KOPT-K1 (cell line): ENCODE measurements at regions not wholly inside any gene's neighbourhood (a gene's known extent, or its start where the extent isn't known, plus 50 kb on each side); places are given as distances from the start of the nearest gene placed in this dataset.

Experiments
- H3K27ac ChIP-seq: fragments of 200-600 bp; sonication (generic); 2 replicates; pipeline ENCODE4 v1.5.1; 2016; ENCODE audit warnings: antibody characterized with exemption, mild to moderate bottlenecking, low read depth, low read length; ENCODE audit not compliant: poor library complexity, severe bottlenecking
- H3K36me3 ChIP-seq: fragments of 200-600 bp; sonication (generic); 2 replicates; pipeline ENCODE4 v1.5.1; 2017; ENCODE audit warnings: antibody characterized with exemption, mild to moderate bottlenecking, low read length, moderate library complexity; ENCODE audit not compliant: insufficient read depth
- H3K9me3 ChIP-seq: fragments of 200-600 bp; sonication (generic); 2 replicates; pipeline ENCODE4 v1.5.1; 2017; ENCODE audit warnings: antibody characterized with exemption, low read length, mild to moderate bottlenecking; ENCODE audit not compliant: insufficient read depth, poor library complexity, severe bottlenecking

DNA sequence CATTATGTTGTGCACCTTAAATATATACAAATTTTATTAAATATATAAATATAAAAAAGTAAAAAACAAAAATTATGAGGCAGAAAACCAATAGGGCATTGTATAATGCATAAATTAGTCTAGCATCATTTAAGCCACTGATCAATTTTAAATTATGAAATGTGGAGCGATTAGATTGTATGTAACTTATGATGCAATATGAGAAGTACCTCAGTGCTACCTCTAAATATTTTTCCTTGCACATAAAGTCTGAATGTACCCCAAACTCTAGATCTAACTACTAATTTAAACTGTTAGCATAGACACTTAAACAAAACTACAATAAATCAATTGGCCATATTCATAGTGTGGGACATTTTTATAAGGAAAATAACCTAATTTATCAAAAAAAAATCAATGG, 1178.5 kb upstream of the MIR17HG start:
- H3K27ac ChIP-seq: no peak overlapping the region
- H3K9me3 ChIP-seq: no peaks in the 10 kb centered on the region
- no peaks in the 10 kb centered on the region for H3K36me3 ChIP-seq

DNA sequence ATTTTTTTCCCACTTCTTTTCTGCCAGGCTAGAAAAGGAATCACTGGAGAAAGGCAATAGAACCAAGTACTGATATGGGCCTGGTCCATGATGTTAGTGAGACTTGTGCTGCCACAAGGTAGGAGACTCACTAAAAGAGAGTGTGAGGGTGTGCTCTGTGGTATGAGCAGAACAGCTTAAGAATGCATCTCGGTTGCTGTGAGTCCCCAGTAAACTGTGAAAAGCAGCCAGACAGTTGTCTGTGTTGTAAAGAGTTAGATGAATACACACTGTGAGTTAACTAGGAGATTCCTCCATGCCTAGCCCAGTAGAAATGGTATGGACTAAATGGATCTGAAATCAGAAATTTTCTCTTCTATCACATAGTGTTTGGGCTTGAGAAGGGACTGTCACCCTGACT, 1177.3 kb upstream of the MIR17HG start:
- Histone ChIP-seq H3K27ac (no peak overlapping the region), H3K36me3 (no peaks in the 10 kb centered on the region), H3K9me3 (no peaks in the 10 kb centered on the region)

DNA sequence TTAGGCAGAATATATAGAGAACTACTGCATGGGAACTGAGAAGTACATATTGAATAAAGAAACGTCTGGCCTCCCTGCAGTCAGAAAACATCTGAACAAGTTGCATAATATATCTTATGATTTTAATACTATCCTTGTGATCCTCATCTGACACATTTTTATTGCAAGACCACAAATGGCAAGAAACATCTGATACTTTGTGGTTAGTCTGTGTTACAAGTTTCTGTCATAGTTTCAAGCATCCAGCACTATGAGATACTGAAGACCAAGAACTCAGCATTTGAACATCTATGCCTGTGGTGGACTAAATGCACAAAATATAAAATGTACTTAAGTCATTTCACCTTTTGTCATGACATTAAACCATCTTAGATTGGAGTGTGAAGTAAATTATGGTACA, 1175.8 kb upstream of the MIR17HG start:
- Histone ChIP-seq H3K36me3 (no peaks in the 10 kb centered on the region), H3K27ac (no peak overlapping the region)

DNA sequence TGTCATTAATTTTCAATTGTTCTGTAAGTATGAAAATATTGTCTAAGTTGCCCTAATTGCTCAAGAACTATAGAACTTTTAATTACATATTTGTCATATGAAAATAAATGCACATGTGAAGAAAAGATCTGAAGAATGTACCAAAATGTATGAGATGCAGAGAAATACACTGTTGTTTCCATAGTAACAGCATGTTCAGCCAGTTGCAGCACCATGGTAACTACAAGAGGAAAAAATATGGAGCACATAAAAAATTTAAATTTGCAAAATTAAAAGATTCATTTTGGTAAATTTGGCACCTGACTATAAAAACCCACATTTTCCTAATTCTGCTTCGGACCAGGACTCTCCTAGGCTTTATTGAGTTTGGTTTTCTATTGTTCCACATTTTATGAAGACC, 1170.0 kb upstream of the MIR17HG start:
- Histone ChIP-seq H3K9me3 (no peaks in the 10 kb centered on the region), H3K36me3 (no peaks in the 10 kb centered on the region), H3K27ac (no peak overlapping the region)

More for the DNA sequence above, 1175.8 kb upstream of the MIR17HG start:
- no peaks in the 10 kb centered on the region for H3K9me3 ChIP-seq

DNA sequence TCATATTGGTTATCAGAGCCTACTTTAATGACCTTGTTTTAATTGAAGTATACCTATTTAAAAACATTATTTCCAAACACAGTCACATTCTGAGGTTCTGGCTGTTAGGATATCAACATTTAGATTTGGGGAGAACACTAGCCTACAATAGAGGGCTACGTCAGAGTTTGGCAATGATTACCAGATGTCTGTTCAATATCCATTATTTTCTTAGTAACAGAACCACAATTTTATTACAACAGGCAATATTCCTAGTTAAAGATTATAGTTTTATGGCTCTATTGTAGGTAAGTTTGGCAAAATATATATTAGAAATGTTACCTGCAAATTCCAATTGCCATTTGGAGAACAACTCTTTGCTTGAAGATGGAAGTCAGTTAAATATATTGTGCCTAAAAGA, 1163.1 kb upstream of the MIR17HG start:
- no peaks in the 10 kb centered on the region for H3K9me3 ChIP-seq

DNA sequence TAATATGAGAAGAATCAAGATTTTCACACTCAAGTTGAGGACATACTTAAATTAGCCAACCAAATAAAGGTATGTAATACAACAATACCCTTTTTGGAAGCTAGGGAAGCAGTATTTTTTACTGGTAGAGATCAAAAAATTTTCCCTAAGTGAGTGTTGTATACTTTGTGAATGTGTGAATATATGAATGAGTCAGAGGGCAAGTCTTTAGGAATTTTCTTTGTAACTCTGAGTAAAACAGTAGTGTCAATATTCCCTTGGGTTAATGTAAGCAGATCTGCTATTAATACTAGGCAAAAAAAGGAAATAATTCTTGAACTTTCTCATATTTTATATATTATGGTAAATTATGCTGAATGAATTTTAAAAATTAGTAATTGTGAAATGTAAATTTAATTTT, 1161.8 kb upstream of the MIR17HG start:
- Histone ChIP-seq H3K36me3 (no peaks in the 10 kb centered on the region), H3K9me3 (no peaks in the 10 kb centered on the region), H3K27ac (no peak overlapping the region)

More for the DNA sequence above, 1163.1 kb upstream of the MIR17HG start:
- Histone ChIP-seq H3K36me3 (no peaks in the 10 kb centered on the region), H3K27ac (no peak overlapping the region)

DNA sequence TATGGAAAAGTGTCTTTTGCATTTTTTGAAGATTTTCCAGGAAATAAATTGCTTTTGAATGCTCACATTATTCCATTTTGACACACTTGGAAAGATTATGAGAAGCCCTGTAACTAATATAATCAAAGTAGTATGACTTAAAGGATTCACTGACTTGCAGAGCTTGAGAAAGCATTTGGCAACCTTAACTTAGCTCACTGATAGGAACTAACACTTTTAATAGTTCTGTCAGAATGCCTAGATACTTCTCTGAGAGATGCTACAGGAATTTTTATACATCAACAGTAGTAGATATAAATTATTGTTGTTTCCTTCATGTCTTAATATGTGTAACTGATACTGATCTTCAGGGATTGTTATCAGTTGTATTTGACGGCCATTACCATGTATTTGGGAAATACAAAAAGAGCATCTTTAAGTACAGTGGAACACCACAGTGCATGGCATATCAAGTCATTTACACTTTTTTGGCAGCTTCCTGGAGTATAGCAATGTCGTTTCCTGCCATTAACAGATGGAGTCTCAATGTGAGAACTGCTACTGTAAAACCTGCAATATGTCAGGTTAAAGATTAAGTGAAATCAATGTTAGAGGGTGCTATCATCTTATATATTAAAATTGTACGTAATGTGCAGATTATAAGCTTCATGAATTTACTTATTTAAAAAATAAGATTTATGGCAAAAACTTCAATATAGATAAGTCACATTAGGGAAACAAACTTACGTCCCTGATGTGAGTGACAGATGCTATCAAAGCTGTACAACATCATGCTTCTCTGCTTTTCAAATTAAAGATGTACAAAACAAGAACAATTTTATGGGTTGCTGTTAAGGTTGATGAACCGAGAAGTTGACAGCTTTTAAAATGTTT, 1159.8 kb upstream of the MIR17HG start:
- H3K27ac ChIP-seq: no peak overlapping the region

DNA sequence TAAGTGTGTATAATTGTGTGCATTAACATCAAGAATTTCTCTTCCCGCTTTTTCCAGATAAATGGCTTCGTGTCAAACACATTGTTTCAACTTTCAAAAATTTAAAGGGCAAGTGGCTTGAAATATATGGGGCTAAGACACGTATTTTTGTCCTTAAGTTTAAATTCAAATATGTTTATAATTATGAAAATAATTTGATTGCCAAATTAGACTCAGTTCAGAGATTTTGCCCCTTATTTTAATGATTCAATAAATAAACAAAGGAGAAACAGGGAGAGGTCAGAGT, 1159.2 kb upstream of the MIR17HG start:
- Histone ChIP-seq H3K36me3 (no peaks in the 10 kb centered on the region), H3K9me3 (no peaks in the 10 kb centered on the region)

More for the DNA sequence above, 1159.8 kb upstream of the MIR17HG start:
- Histone ChIP-seq H3K36me3 (no peaks in the 10 kb centered on the region), H3K9me3 (no peaks in the 10 kb centered on the region)

DNA sequence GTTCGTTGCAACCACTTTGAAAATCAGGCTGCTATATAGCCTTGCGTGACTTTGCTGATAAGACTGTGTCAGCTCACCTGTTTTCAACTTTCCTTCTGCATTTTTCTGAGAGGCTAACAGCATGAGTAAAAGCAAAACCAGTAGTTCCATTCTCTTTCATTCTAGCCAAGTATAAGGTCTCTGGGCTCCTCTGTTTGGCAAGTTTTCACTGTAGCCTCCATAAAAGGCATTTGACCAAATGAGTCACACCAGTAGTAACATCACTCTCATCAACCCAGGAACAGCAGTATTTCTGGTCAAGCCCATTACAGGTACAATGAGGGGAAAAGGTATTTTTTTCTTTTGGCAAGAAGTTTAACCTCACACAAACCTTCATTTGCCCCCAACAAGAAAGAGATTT, 1149.8 kb upstream of the MIR17HG start:
- Histone ChIP-seq H3K27ac (no peak overlapping the region), H3K36me3 (no peaks in the 10 kb centered on the region), H3K9me3 (no peaks in the 10 kb centered on the region)

More for the DNA sequence above, 1159.2 kb upstream of the MIR17HG start:
- H3K27ac ChIP-seq: no peak overlapping the region

DNA sequence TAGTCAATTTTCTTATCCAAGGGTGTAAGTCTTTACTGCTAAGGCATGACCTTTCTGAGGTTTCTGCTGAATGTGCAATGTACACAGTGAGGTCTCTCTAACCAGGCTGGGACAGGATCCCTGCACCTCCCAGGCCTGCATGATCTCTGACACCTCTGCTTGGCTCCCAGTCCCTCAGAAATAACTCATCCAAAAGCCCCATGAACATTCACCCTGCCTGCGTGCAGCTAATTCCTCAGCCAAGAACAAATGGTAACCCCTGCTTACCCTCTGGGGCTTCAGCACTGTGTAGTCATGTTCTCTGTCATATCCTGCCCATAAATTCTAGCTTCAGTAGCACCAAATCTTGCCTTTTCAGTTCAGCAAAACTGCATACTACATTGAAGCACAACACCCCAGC, 1146.3 kb upstream of the MIR17HG start:
- no peaks in the 10 kb centered on the region for H3K9me3 ChIP-seq
- no peak overlapping the region for H3K27ac ChIP-seq

DNA sequence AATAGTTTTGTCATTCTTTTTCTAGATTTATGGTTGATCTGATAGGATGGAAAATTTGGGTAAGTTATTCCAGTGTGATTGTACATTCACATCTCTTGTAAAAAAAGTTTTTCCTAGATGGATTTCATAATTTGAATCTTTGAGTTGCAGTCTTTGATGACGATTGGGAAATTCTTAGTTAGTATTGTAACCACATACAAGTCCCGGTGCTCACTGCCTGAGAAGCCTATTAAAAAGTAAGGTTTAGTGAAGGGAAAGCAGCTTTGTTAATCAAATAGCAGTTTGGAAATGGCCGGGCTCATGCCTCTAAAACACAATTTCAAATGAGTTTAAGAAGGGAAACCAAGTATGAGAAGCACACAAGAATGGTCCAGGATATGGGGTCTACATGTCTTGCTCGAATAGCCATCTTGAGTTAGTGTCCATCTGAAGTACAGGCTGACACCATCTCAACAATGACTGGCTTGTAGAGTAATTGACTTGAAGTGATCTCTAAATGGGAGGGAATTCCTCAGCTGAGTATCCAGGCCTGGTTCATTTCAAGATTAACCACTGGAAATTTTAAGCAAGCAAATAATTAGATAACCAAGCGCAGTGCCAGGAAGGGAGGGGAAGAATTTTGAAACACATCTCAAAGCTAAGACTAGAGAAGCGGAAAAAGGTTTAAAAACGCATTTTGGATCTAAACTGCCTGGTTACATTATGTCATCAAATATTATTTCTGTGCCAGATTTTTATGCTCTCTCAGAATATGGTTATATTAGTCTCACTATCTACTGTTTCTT, 1145.6 kb upstream of the MIR17HG start:
- H3K27ac ChIP-seq: no peak overlapping the region
- H3K36me3 ChIP-seq: no peaks in the 10 kb centered on the region
- H3K9me3 ChIP-seq: no peaks in the 10 kb centered on the region

More for the DNA sequence above, 1146.3 kb upstream of the MIR17HG start:
- no peaks in the 10 kb centered on the region for H3K36me3 ChIP-seq

DNA sequence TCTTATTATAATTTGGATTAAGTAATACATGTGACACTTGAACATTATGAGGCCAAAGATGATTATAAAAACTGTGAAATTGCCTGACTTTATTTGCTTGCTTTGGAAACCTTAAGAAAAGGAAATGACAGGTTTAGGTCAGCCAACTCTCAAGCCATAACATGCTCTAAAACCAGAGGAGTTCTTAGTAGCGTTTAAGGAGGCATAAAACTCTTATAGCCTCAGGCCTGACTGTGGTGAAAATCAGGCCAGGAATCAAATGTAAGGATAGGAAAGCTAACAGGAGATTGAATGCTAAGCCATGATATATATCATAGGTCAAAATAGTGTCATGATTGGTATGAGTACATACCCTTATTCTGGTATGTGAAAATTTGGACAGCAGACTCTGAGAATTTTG, 1142.4 kb upstream of the MIR17HG start:
- H3K27ac ChIP-seq: no peak overlapping the region

DNA sequence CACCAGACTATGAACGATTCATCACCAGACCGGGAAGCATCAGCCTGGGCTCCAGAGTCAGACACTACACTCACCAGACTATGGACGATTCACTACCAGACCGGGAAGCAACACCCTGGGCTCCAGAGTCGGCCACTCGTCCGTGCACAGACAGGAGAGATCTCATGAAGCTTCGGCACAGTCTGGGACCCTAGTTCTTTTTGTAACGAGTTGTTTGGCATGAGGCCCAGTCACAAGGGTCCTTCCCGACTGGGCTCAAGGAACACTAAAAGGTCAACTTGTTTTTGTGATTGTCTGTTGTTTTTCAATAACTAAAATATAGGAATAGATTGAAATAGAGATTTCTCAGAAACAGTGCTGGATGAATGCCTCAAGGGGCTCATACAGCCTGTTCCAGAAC, 1141.6 kb upstream of the MIR17HG start:
- Histone ChIP-seq H3K9me3 (no peaks in the 10 kb centered on the region), H3K36me3 (no peaks in the 10 kb centered on the region), H3K27ac (no peak overlapping the region)

More for the DNA sequence above, 1142.4 kb upstream of the MIR17HG start:
- Histone ChIP-seq H3K9me3 (no peaks in the 10 kb centered on the region), H3K36me3 (no peaks in the 10 kb centered on the region)

DNA sequence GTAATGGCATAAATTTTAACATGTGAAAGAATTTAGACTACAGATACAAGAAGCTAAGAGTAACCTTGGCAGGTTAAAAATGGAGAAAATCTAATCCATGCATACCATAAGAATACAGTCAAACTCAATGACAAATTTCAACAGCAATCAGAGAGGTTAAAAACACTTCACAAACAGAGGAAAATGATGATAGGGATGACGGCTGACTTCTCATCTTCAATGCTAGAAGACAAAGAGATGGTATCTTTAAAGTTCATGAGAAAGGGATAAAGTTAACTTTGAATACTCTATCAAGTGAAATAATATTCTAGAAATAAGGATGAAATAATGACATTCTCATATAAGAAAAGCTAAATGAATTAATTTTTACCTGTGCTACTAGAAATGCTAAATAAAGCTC, 1130.2 kb upstream of the MIR17HG start:
- Histone ChIP-seq H3K9me3 (no peaks in the 10 kb centered on the region), H3K36me3 (no peaks in the 10 kb centered on the region)

DNA sequence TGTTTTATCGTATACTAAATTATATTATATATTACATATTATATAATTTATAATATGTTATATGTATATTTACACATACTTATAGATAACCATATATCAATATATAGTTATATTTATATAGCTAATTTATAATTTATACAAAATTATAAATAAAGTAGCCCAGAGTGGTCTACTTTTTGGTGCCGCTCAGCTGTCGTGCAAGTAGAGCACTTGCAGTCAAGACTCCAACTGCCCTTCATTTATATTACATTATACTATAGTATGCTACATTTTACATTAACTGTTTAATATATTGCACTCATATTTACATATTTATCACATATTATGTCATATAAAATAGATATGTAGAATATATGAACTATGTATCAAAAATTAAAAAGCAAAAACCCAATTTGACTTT, 1124.7 kb upstream of the MIR17HG start:
- no peak overlapping the region for H3K27ac ChIP-seq
- H3K36me3 ChIP-seq: no peaks in the 10 kb centered on the region
- H3K9me3 ChIP-seq: no peaks in the 10 kb centered on the region

More for the DNA sequence above, 1130.2 kb upstream of the MIR17HG start:
- H3K27ac ChIP-seq: no peak overlapping the region
